T47D (cell line): ENCODE measurements at regions not wholly inside any gene's neighbourhood (a gene's known extent, or its start where the extent isn't known, plus 50 kb on each side); places are given as distances from the start of the nearest gene placed in this dataset.

Experiments
- DNase-seq, 2 experiments: peaks; one replicate each; pipeline versions ENCODE4 v3.0.0 to v3.0.0-alpha.2; 2011 to 2012; ENCODE audit warnings: low read depth in 1 of 2, low spot score in 1 of 2
- JUND ChIP-seq: IDR thresholded peaks from 2 replicates; pipeline ENCODE4 v1.6.1; 2012; ENCODE audit warnings: low read depth
- in situ Hi-C: cut with HindIII; loops from 2 replicates; pipeline ENCODE4 v1.10.0; 2016; ENCODE audit warnings: low sequenced_read_pairs, low pct_unique_long_range_greater_than_20kb

GRCh38 chr20:40161391-40161790 is 527.6 kb downstream of the MAFB start:
- TF ChIP-seq JUND = no peak
- no peak for DNase-seq
- in situ Hi-C loops = no loop called here

DNA sequence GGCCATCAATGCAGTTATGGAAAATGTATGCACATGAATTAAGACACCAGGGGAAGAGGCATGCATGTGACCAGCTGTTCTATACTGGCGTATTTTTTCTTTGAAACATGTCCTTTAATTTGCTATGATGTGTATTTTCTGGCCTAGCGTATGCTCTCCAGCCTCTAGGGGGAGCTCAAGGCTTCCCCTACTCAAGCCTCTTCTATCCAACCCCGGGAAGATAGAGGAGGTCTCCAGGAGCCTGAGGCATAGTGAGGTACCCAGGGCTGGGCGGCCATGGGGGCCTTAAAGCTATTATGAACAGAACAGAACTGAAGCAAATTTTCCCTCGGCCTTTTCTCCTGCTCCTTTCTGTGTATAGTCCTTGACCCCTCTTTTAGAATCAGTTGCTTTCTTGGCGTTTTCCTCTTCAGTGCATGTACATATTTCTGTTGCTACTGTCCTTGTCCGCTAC is 528.9 kb downstream of the MAFB start:
- in situ Hi-C loops = no loop called here
- peak; percentile 50 to 81 for DNase-seq
- no peak for TF ChIP-seq JUND

DNA sequence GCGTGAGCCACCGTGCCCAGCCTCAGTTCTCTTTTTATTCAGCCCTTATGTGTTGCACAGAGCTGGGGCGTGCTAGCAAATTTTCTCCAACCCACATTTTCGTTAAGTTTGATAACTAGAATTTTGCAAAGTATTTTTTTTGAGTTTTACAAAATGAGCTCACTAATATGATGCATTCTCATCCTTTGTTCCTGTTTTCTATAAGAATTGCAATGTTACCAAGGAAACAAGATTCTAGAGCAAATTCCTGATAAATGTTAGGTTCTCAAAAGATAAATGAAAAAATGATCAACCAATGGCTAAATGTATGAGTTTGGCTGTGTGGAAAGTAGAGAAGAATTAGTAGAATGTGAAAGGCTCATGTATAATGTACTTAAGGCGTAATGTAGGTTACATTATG is 529.8 kb downstream of the MAFB start:
- in situ Hi-C loops = no loop called here
- TF ChIP-seq JUND = no peak
- DNase-seq = no peak

DNA sequence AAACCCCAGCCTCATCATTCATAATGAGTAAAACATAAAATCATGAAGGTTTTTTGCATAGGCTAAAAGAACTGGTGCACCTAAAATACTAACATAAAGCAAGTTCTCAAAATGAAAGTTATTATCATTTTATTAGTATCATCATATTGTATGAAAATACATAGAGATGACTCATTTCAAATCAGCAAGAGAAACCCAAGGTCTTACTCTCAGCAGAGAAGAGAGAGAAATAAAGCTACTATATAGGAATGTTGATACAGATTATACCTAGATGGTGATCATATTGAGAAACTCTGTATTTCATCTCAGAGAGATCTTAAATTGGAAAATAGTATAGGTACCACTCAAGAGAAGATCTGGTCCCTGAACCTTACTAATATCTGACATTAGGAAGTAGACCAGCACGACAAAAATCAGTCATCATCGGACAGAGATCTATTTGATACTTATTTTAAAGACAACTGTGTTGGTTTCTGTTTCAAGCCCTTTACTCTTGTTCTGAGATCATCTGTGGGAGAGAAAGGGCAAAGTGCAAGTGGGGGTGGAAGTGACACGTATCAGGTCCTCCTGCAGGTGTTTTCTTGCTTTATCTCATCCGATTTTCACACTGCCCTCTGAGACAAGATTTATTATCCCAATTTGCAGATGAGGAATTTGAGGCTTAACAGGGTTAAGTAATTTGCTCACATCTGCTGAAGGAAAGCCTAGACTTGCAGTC is 532.3 kb downstream of the MAFB start:
- TF ChIP-seq JUND = no peak
- no peak for DNase-seq
- in situ Hi-C loops = no loop called here

DNA sequence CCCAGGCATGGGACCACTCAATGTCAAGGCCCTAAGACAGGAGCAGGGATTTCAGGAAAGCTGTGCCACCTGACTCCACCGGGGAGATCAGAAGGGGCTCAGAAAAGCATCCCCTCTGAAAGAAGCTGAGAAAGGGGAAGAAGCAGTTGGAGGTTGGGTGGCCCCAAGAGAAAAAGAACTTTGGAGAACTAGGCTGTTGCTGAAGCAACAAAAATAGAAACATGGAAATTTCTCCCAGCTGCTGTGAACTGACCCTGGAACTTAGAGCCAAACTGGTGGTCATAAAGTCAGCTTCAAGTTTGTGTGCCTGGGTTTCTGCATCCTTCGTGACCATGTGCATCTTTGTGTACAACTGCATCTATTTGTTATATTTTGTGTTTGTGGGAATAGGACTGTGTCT is 534.5 kb downstream of the MAFB start:
- no peak for TF ChIP-seq JUND
- in situ Hi-C loops = no loop called here
- DNase-seq = no peak

DNA sequence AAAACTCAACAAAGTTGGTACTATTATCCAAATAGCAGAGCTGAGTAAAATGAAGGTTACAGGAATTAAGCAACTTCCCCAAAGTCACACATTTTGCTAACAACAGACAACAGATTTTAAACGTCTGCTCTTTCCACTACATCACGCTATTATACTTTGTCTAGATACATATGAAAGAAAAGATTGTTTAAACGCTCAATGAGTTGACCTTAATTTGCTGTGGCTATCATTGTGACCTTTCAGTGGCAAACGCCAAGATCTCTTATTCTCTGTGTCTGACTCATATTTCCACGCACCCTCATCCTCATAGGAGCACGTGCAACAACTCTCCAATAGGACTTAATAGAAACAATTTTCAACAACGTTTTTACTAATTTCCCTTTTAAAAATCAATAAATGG is 540.1 kb downstream of the MAFB start:
- in situ Hi-C loops = no loop called here
- DNase-seq = no peak
- no peak for TF ChIP-seq JUND

- DNase-seq = no peak
- no peak for TF ChIP-seq JUND
- in situ Hi-C loops = no loop called here
These were observed 543.0 kb downstream of the MAFB start for GRCh38 chr20:40146071-40146470.

- in situ Hi-C loops = no loop called here
- no peak for TF ChIP-seq JUND
- DNase-seq = no peak
These were observed 544.5 kb downstream of the MAFB start for GRCh38 chr20:40144581-40144980.

GRCh38 chr20:40134176-40134575 is 554.9 kb downstream of the MAFB start:
- no peak for DNase-seq
- in situ Hi-C loops = no loop called here
- TF ChIP-seq JUND = no peak

DNA sequence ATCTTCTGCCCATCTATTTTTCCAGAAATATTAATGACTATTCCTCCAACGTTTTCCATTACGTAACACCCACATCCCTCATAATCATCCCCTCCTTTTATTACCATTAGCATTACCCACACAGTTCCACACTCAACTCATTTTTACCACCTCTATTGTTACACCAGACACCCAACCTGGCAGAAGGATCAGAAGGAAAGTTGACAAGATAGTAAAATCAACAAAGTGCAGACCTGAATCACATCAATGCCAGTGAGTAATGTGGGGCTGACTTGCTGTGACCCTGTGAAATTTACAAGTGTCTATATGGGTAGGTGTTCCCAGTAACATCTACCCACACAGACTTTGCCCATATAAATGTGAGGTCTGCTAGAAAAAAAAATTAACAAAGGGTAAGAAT is 568.2 kb downstream of the MAFB start:
- no peak for TF ChIP-seq JUND
- in situ Hi-C loops = no loop called here
- no peak for DNase-seq

GRCh38 chr20:40111282-40111681 is 577.8 kb downstream of the MAFB start:
- in situ Hi-C loops = no loop called here
- TF ChIP-seq JUND = no peak
- no peak for DNase-seq

DNA sequence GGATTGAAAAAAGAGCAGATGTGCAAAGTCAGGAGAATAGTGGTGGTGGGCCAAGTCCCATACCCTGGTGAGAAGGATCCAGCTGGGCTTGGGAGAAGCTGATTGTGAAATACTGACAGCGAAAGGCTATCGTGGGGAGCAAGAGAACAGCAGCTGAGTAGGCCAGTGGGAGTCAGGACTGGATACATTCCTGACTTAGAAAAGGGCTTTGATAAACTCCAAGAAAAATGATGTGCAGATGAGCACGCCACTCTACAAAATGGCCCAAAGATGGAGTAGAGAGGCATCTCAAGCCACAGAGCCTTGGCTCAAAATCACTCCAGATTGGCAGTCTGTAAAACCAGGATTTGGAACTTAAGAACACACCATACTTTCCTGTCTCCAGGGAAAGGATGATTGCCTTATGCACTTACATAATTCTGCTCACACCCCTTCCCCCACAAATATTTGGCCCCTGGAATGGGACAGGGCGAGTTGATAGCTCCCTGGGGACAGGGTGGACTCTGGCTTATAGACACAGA is 578.7 kb downstream of the MAFB start:
- in situ Hi-C loops = no loop called here
- DNase-seq = no peak
- TF ChIP-seq JUND = no peak

- TF ChIP-seq JUND = no peak
These were observed 579.9 kb downstream of the MAFB start for GRCh38 chr20:40109136-40109535.

DNA sequence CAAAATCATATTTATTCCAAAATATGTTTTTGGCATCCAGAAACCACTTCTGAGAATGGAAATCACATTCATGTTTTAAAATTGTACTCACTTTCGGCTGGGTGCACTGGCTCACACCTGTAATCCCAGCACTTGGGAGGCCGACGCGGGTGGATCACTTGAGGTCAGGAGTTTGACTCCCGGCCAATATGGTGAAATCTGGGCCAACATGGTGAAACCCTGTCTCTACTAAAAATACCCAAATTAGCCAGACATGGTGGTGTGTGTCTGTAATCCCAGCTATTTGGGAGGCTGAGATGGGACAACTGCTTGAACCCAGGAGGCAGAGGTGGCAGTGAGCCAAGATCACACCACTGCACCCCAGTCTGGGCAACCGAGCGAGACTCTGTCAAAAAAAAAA is 580.7 kb downstream of the MAFB start:
- in situ Hi-C loops = no loop called here
- no peak for DNase-seq
- TF ChIP-seq JUND = no peak

More at GRCh38 chr20:40109136-40109535, 579.9 kb downstream of the MAFB start:
- in situ Hi-C loops = no loop called here
- DNase-seq = no peak
